A549 (cell line): ENCODE measurements at regions not wholly inside any gene's neighbourhood (a gene's known extent, or its start where the extent isn't known, plus 50 kb on each side); places are given as distances from the start of the nearest gene placed in this dataset.

Experiments
- BCL3 ChIP-seq: fragments of >200 bp; sonication (Bioruptor Twin); formaldehyde crosslinking; IDR thresholded peaks from 3 replicates; pipeline ENCODE4 v1.6.1; 2016
- CEBPB ChIP-seq, 2 experiments: fragments of >200 bp in 1 of 2; sonication (Bioruptor Twin) in 1 of 2; formaldehyde crosslinking in 1 of 2; IDR thresholded peaks; 2 replicates each; pipeline ENCODE4 v1.6.1; 2012 to 2016
- TF ChIP-seq, protein P1 (sequence below): fragments of >200 bp; sonication (Bioruptor Twin); formaldehyde crosslinking; IDR thresholded peaks from 3 replicates; pipeline ENCODE4 v1.5.1; 2016

- TF ChIP-seq, protein P1, sequence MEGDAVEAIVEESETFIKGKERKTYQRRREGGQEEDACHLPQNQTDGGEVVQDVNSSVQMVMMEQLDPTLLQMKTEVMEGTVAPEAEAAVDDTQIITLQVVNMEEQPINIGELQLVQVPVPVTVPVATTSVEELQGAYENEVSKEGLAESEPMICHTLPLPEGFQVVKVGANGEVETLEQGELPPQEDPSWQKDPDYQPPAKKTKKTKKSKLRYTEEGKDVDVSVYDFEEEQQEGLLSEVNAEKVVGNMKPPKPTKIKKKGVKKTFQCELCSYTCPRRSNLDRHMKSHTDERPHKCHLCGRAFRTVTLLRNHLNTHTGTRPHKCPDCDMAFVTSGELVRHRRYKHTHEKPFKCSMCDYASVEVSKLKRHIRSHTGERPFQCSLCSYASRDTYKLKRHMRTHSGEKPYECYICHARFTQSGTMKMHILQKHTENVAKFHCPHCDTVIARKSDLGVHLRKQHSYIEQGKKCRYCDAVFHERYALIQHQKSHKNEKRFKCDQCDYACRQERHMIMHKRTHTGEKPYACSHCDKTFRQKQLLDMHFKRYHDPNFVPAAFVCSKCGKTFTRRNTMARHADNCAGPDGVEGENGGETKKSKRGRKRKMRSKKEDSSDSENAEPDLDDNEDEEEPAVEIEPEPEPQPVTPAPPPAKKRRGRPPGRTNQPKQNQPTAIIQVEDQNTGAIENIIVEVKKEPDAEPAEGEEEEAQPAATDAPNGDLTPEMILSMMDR, result no peak
- no peak for TF ChIP-seq BCL3
- no peak for TF ChIP-seq CEBPB (IDR thresholded peaks at IDR 0.05)
Measured at GRCh38 chr5:18438126-18438525, 803.9 kb downstream of the TAF11L14 start.
